Breast epithelium (tissue), 3 donors: ENCODE measurements at regions not wholly inside any gene's neighbourhood (a gene's known extent, or its start where the extent isn't known, plus 50 kb on each side); places are given as distances from the start of the nearest gene placed in this dataset.

ENCODE experiments used
- CTCF ChIP-seq, 3 donors: fragments of 450-650 bp; IDR thresholded peaks; one replicate each; pipeline ENCODE4 v1.5.1; 2016 to 2017; ENCODE audit warnings: antibody characterized with exemption in 3 of 3, mild to moderate bottlenecking in 3 of 3, moderate library complexity in 3 of 3
- POLR2A ChIP-seq: fragments of 450-650 bp; IDR thresholded peaks from one replicate; pipeline ENCODE4 v1.6.1; 2016; ENCODE audit warnings: antibody characterized with exemption, mild to moderate bottlenecking, moderate library complexity

- TF ChIP-seq POLR2A, result no peak
- no peak for TF ChIP-seq CTCF (IDR thresholded peaks at IDR 0.05)
Measured at GRCh38 chr18:73668051-73668450, 479.6 kb downstream of the FBXO15 start.
